Neural cell (in vitro differentiated cells): ENCODE measurements at regions not wholly inside any gene's neighbourhood (a gene's known extent, or its start where the extent isn't known, plus 50 kb on each side); places are given as distances from the start of the nearest gene placed in this dataset.

Experiments used
- CTCF ChIP-seq: fragments of 450-650 bp; IDR thresholded peaks from 2 replicates; pipeline ENCODE4 v1.5.1; 2014; ENCODE audit warnings: antibody characterized with exemption, mild to moderate bottlenecking, moderate library complexity; ENCODE audit not compliant: poor library complexity, severe bottlenecking
- EP300 ChIP-seq: fragments of 450-650 bp; conservative IDR thresholded peaks from 2 replicates; pipeline ENCODE4 v1.6.1; 2014; ENCODE audit warnings: antibody characterized with exemption, mild to moderate bottlenecking, moderate library complexity; ENCODE audit not compliant: poor library complexity, severe bottlenecking
- MXI1 ChIP-seq: fragments of 450-650 bp; conservative IDR thresholded peaks from 2 replicates; pipeline ENCODE4 v1.6.1; 2014; ENCODE audit warnings: antibody characterized with exemption, mild to moderate bottlenecking; ENCODE audit not compliant: poor library complexity, severe bottlenecking
- RAD21 ChIP-seq: fragments of 450-650 bp; conservative IDR thresholded peaks from 2 replicates; pipeline ENCODE4 v1.6.1; 2014; ENCODE audit warnings: antibody characterized with exemption, mild to moderate bottlenecking, moderate library complexity
- SMC3 ChIP-seq: fragments of 450-650 bp; conservative IDR thresholded peaks from 2 replicates; pipeline ENCODE4 v1.6.1; 2014; ENCODE audit warnings: antibody characterized with exemption, mild to moderate bottlenecking, moderate library complexity; ENCODE audit not compliant: poor library complexity

DNA sequence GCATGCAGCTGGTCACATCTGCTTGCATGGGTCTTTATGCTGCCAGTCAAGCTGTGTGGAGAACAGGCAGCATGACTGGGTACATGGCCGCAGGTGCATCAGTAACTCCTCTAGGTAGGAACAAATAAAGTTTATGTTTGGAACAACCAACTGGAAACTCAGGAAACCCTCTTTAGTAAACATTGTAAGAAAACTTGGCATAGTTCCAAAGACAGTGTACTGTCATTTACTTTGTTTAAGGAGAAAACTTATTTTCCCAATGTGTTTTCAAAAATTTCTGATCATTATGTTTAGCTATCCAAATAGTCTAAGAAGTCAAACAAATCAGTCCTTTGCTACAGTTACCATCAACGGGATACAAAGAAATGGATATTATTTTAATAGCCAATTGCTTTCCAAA lies 386.0 kb downstream of the CHSY3 start:
- no peak for TF ChIP-seq CTCF
- no peak for TF ChIP-seq EP300
- TF ChIP-seq RAD21, result no peak
- TF ChIP-seq SMC3, result no peak
- no peak for TF ChIP-seq MXI1
